ENCODE measurements at regions not wholly inside any gene's neighbourhood (a gene's known extent, or its start where the extent isn't known, plus 50 kb on each side); places are given as distances from the start of the nearest gene placed in this dataset.

DNA sequence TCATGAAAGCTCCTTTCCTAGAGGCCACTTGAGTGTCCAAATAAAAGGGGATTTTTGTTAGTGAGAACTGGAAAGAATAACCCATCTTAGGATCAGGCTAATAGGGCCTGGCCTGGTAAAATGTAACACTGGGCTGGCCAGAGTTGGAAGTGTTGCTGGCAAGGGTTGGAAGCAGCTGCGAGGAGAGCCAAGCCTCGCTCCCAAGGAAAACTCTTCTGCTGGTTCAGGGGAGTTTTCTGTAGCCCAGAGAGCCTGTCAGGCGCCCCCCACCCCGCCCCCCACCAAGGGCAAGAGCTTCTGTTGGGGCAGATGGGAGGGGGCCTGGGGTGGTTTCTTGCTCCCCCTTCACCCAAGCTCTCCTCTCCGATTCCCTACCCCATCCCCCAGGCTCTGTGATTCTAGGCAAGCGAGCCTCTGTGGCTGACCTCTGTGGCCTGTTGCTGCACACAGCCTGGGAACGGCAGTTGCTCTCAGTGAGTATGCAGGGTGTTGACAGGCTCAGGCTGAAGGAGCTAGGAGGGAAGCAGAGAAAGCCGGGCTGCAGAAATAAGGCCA, 547.8 kb downstream of the CCDC171 start:
- TF ChIP-seq, protein P1, sequence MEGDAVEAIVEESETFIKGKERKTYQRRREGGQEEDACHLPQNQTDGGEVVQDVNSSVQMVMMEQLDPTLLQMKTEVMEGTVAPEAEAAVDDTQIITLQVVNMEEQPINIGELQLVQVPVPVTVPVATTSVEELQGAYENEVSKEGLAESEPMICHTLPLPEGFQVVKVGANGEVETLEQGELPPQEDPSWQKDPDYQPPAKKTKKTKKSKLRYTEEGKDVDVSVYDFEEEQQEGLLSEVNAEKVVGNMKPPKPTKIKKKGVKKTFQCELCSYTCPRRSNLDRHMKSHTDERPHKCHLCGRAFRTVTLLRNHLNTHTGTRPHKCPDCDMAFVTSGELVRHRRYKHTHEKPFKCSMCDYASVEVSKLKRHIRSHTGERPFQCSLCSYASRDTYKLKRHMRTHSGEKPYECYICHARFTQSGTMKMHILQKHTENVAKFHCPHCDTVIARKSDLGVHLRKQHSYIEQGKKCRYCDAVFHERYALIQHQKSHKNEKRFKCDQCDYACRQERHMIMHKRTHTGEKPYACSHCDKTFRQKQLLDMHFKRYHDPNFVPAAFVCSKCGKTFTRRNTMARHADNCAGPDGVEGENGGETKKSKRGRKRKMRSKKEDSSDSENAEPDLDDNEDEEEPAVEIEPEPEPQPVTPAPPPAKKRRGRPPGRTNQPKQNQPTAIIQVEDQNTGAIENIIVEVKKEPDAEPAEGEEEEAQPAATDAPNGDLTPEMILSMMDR (IDR thresholded peaks at IDR 0.05; ENCODE audit: low read length): no peak
- no peak for TF ChIP-seq EZH2phosphoT487 (IDR thresholded peaks at IDR 0.05; ENCODE audit: low read length)
- no peak for TF ChIP-seq EZH2 (optimal IDR thresholded peaks at IDR 0.05; ENCODE audit: low read depth, low read length)

Measured in MM.1S (cell line).